ENCODE measurements at regions not wholly inside any gene's neighbourhood (a gene's known extent, or its start where the extent isn't known, plus 50 kb on each side); places are given as distances from the start of the nearest gene placed in this dataset.

GRCh38 chr3:106359692-106360091, 490.9 kb upstream of the CBLB start:
- TF ChIP-seq POLR2A (IDR thresholded peaks at IDR 0.05; ENCODE audit: low read depth, low read length): no peak
- TF ChIP-seq POLR2AphosphoS5 (IDR thresholded peaks at IDR 0.05; ENCODE audit: low read depth, low read length): no peak

Data from GM12892 (cell line).